DND-41 (cell line): ENCODE measurements at regions not wholly inside any gene's neighbourhood (a gene's known extent, or its start where the extent isn't known, plus 50 kb on each side); places are given as distances from the start of the nearest gene placed in this dataset.

Experiments used
- ATAC-seq: fragments of 200-7000 bp; cut with Tn5 transposase; 3 replicates; pipeline ENCODE4 v1.9.1; 2021; ENCODE audit warnings: low read depth; ENCODE audit not compliant: insufficient read depth
- DNase-seq: peaks from one replicate; pipeline ENCODE4 v3.0.0-alpha.2; 2020
- H2AFZ ChIP-seq: 2 replicates; pipeline ENCODE4 v1.6.0; 2012; ENCODE audit warnings: low read depth, low read length
- H3K27ac ChIP-seq: 2 replicates; pipeline ENCODE4 v1.5.1; 2012; ENCODE audit warnings: low read length, inconsistent platforms
- H3K27me3 ChIP-seq: fragments of 200-600 bp; sonication (generic); 2 replicates; pipeline ENCODE4 v1.6.0; 2012; ENCODE audit warnings: low read length, mild to moderate bottlenecking, inconsistent platforms; ENCODE audit not compliant: insufficient read depth, poor library complexity
- H3K36me3 ChIP-seq: 2 replicates; pipeline ENCODE4 v1.5.1; 2012; ENCODE audit warnings: low read length, inconsistent platforms; ENCODE audit not compliant: insufficient read depth
- H3K4me1 ChIP-seq: 2 replicates; pipeline ENCODE4 v1.5.1; 2012; ENCODE audit warnings: mild to moderate bottlenecking, low read length; ENCODE audit not compliant: insufficient read depth
- H3K4me2 ChIP-seq: 2 replicates; pipeline ENCODE4 v1.6.0; 2012; ENCODE audit warnings: mild to moderate bottlenecking, moderate library complexity, low read length, inconsistent platforms; ENCODE audit not compliant: insufficient read depth
- H3K4me3 ChIP-seq, 2 experiments: fragments of 200-600 bp in 1 of 2; shearing (Covaris generic) in 1 of 2; 2 replicates each; pipeline ENCODE4 v1.5.1; 2012 to 2016; ENCODE audit warnings: inconsistent platforms in 2 of 2, low read length in 2 of 2, mild to moderate bottlenecking in 2 of 2, low read depth in 1 of 2, moderate library complexity in 1 of 2
- H3K79me2 ChIP-seq: 2 replicates; pipeline ENCODE4 v1.6.0; 2012; ENCODE audit warnings: low read length, inconsistent platforms; ENCODE audit not compliant: insufficient read depth
- H3K9ac ChIP-seq: 2 replicates; pipeline ENCODE4 v1.6.0; 2012; ENCODE audit warnings: low read depth, mild to moderate bottlenecking, inconsistent platforms, low read length, moderate library complexity
- H3K9me3 ChIP-seq: 2 replicates; pipeline ENCODE4 v1.5.1; 2012; ENCODE audit warnings: low read length, moderate library complexity, mild to moderate bottlenecking, inconsistent platforms; ENCODE audit not compliant: insufficient read depth, severe bottlenecking
- H4K20me1 ChIP-seq: 2 replicates; pipeline ENCODE4 v1.6.0; 2012; ENCODE audit warnings: low read length; ENCODE audit not compliant: insufficient read depth
- CTCF ChIP-seq: IDR thresholded peaks from 2 replicates; pipeline ENCODE4 v1.5.1; 2012; ENCODE audit warnings: borderline replicate concordance, low read length, moderate library complexity, mild to moderate bottlenecking; ENCODE audit not compliant: poor library complexity, severe bottlenecking; ENCODE audit errors: extremely low read depth
- EZH2 ChIP-seq: IDR thresholded peaks from 3 replicates; pipeline ENCODE4 v1.6.1; 2012; ENCODE audit warnings: borderline replicate concordance, low read depth, mild to moderate bottlenecking, moderate library complexity, low read length, inconsistent platforms; ENCODE audit not compliant: severe bottlenecking

GRCh38 chr3:144351011-144351410, 379.4 kb downstream of the DIPK2A start:
- H3K9ac ChIP-seq, result no peak overlapping the region
- no peaks in the 10 kb centered on the region for H3K36me3 ChIP-seq
- H3K4me1 ChIP-seq, result no peaks in the 10 kb centered on the region; the same call in 1 of the 2 replicates
- H3K4me3 ChIP-seq, result no peak overlapping the region
- H2AFZ ChIP-seq, result no peak overlapping the region
- H3K4me2 ChIP-seq, result no peak overlapping the region
- no peaks in the 10 kb centered on the region for H3K27me3 ChIP-seq
- no peaks in the 10 kb centered on the region for H3K9me3 ChIP-seq
- H4K20me1 ChIP-seq, result no peaks in the 10 kb centered on the region
- no peak for ATAC-seq
- no peak overlapping the region for H3K27ac ChIP-seq
- no peak for DNase-seq
- H3K79me2 ChIP-seq, result no peaks in the 10 kb centered on the region
- no peak for TF ChIP-seq CTCF
- no peak for TF ChIP-seq EZH2

DNA sequence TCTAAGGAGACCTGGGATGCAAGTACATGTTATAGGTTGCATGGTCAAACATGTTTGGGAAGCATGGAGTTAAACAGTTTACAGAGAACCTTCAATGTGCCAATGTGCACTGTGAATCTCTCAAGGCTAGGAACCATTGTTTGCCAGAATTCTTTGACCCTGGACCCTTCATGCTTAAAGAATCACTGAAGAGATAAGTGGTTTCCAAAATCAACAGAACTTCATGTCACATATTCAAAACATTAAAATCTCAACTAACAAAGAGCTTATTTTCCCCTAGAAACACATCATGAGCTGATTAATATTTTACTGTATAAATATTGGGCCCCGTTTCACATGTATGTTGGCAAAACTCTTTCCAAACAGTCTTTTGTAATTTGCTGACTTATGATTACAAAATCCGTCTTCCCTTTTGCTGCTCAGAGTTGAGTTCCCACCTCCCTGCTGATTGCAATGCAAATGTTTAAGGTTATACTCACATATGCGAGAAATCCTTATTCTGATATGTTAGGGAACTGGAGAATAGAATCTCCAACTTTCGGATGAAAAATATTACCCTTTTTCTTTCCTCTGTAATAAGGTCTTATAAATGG, 380.2 kb downstream of the DIPK2A start:
- H3K79me2 ChIP-seq, result no peaks in the 10 kb centered on the region
- H3K27me3 ChIP-seq, result no peaks in the 10 kb centered on the region
- ATAC-seq (no peak), DNase-seq (no peak)
- TF ChIP-seq CTCF (no peak), EZH2 (no peak)
- no peak overlapping the region for H3K4me3 ChIP-seq
- no peaks in the 10 kb centered on the region for H4K20me1 ChIP-seq
- H3K9me3 ChIP-seq, result no peaks in the 10 kb centered on the region
- H3K9ac ChIP-seq, result no peak overlapping the region
- H3K4me1 ChIP-seq, result no peaks in the 10 kb centered on the region
- H3K27ac ChIP-seq, result no peak overlapping the region
- H3K36me3 ChIP-seq, result no peaks in the 10 kb centered on the region
- no peak overlapping the region for H3K4me2 ChIP-seq
- no peak overlapping the region for H2AFZ ChIP-seq

GRCh38 chr3:144358191-144358590, 386.6 kb downstream of the DIPK2A start:
- Histone ChIP-seq H2AFZ (no peak overlapping the region), H3K79me2 (no peaks in the 10 kb centered on the region), H3K27me3 (no peaks in the 10 kb centered on the region), H3K27ac (no peak overlapping the region), H4K20me1 (no peaks in the 10 kb centered on the region), H3K9ac (no peak overlapping the region), H3K9me3 (no peaks in the 10 kb centered on the region), H3K36me3 (no peaks in the 10 kb centered on the region), H3K4me1 (peaks cover 22% of the 10 kb centered on the region), H3K4me3 (no peak overlapping the region), H3K4me2 (no peak overlapping the region)
- DNase-seq (no peak), ATAC-seq (no peak)
- TF ChIP-seq CTCF, result no peak
- TF ChIP-seq EZH2, result no peak
